OCI-LY3 (cell line): ENCODE measurements at regions not wholly inside any gene's neighbourhood (a gene's known extent, or its start where the extent isn't known, plus 50 kb on each side); places are given as distances from the start of the nearest gene placed in this dataset.

Experiments used
- H2AFZ ChIP-seq: fragments of 200-600, 300-600 bp; shearing (Covaris generic); 2 replicates; pipeline ENCODE4 v1.6.0; 2014; ENCODE audit warnings: antibody characterized with exemption, low read depth, low read length
- H3K27ac ChIP-seq: fragments of 200-600, 300-600 bp; sonication (generic); 2 replicates; pipeline ENCODE4 v1.5.1; 2014; ENCODE audit warnings: mild to moderate bottlenecking, low read length, moderate library complexity, mixed read lengths
- H3K27me3 ChIP-seq: fragments of 200-600, 300-600 bp; sonication (generic); 2 replicates; pipeline ENCODE4 v1.6.1; 2014; ENCODE audit warnings: low read depth, low read length, mixed read lengths
- H3K36me3 ChIP-seq: fragments of 200-600, 300-600 bp; sonication (generic); replicated peaks from 2 replicates; pipeline ENCODE3; 2014; ENCODE audit warnings: low read depth, low read length, mixed read lengths
- H3K4me1 ChIP-seq: fragments of 300-600, 200-600 bp; sonication (generic); 2 replicates; pipeline ENCODE4 v1.6.1; 2014; ENCODE audit warnings: low read length, mixed read lengths
- H3K4me2 ChIP-seq: fragments of 200-600, 300-600 bp; sonication (generic); 2 replicates; pipeline ENCODE4 v1.6.1; 2014; ENCODE audit warnings: low read length, mixed read lengths
- H3K4me3 ChIP-seq: fragments of 300-600, 200-600 bp; sonication (generic); 2 replicates; pipeline ENCODE4 v1.5.1; 2014; ENCODE audit warnings: antibody characterized with exemption, mild to moderate bottlenecking, low read length, moderate library complexity
- H3K79me2 ChIP-seq: fragments of 300-600, 200-600 bp; shearing (Covaris generic); 2 replicates; pipeline ENCODE4 v1.6.1; 2014; ENCODE audit warnings: mild to moderate bottlenecking, low read length, mixed read lengths
- H3K9ac ChIP-seq: fragments of 300-600, 200-600 bp; shearing (Covaris generic); 2 replicates; pipeline ENCODE4 v1.6.0; 2014; ENCODE audit warnings: mild to moderate bottlenecking, low read length, moderate library complexity
- H3K9me3 ChIP-seq: fragments of 200-600, 300-600 bp; shearing (Covaris generic); 2 replicates; pipeline ENCODE4 v1.6.1; 2014; ENCODE audit warnings: low read length, mixed read lengths; ENCODE audit not compliant: insufficient read depth
- H4K20me1 ChIP-seq: fragments of 200-600, 300-600 bp; sonication (generic); 2 replicates; pipeline ENCODE4 v1.6.1; 2016; ENCODE audit warnings: low read length, mixed read lengths; ENCODE audit not compliant: insufficient read depth
- CTCF ChIP-seq: fragments of 200-600, 300-600 bp; sonication (generic); IDR thresholded peaks from 2 replicates; pipeline ENCODE4 v1.5.1; 2014; ENCODE audit warnings: antibody characterized with exemption, low read length, low read depth
- EZH2phosphoT487 ChIP-seq: fragments of 200-600 bp; shearing (Covaris generic); IDR thresholded peaks from 2 replicates; pipeline ENCODE4 v1.6.1; 2018; ENCODE audit warnings: antibody characterized with exemption, mixed run types, low read depth

- no peaks in the 10 kb centered on the region for H3K36me3 ChIP-seq
- H3K4me1 ChIP-seq, result no peaks in the 10 kb centered on the region
- H3K9ac ChIP-seq, result no peak overlapping the region
- no peak for TF ChIP-seq EZH2phosphoT487
- no peak for TF ChIP-seq CTCF
- 0 out of 2 replicates have a peak, but pooled peaks cover 7% of the 10 kb centered on the region for H3K27me3 ChIP-seq
- H3K9me3 ChIP-seq, result no peaks in the 10 kb centered on the region
- H3K4me2 ChIP-seq, result no peak overlapping the region
- H4K20me1 ChIP-seq, result no peaks in the 10 kb centered on the region
- no peaks in the 10 kb centered on the region for H3K79me2 ChIP-seq
- H3K4me3 ChIP-seq, result no peak overlapping the region
- no peak overlapping the region for H2AFZ ChIP-seq
- H3K27ac ChIP-seq, result no peak overlapping the region
Measured at GRCh38 chr3:18774319-18775088, 349.4 kb upstream of the SATB1 start.

- Histone ChIP-seq H2AFZ (no peak overlapping the region), H3K4me2 (no peak overlapping the region), H3K27me3 (0 out of 2 replicates have a peak, but pooled peaks cover 7% of the 10 kb centered on the region), H3K9ac (no peak overlapping the region), H4K20me1 (no peaks in the 10 kb centered on the region), H3K4me3 (no peak overlapping the region), H3K79me2 (no peaks in the 10 kb centered on the region), H3K9me3 (no peaks in the 10 kb centered on the region), H3K4me1 (no peaks in the 10 kb centered on the region), H3K36me3 (no peaks in the 10 kb centered on the region), H3K27ac (no peak overlapping the region)
- TF ChIP-seq EZH2phosphoT487, result no peak
- TF ChIP-seq CTCF, result no peak
Measured at GRCh38 chr3:18772699-18773305, 347.7 kb upstream of the SATB1 start.

GRCh38 chr3:18771931-18772330 is 346.8 kb upstream of the SATB1 start:
- Histone ChIP-seq H3K9me3 (no peaks in the 10 kb centered on the region), H3K4me2 (no peak overlapping the region), H3K4me1 (no peaks in the 10 kb centered on the region), H3K27ac (no peak overlapping the region), H3K4me3 (no peak overlapping the region), H3K36me3 (no peaks in the 10 kb centered on the region), H3K79me2 (no peaks in the 10 kb centered on the region), H3K9ac (no peak overlapping the region), H2AFZ (no peak overlapping the region), H3K27me3 (0 out of 2 replicates have a peak, but pooled peaks cover 7% of the 10 kb centered on the region), H4K20me1 (no peaks in the 10 kb centered on the region)
- no peak for TF ChIP-seq EZH2phosphoT487
- TF ChIP-seq CTCF, result no peak

- Histone ChIP-seq H4K20me1 (no peaks in the 10 kb centered on the region), H2AFZ (no peak overlapping the region), H3K4me3 (no peak overlapping the region), H3K4me1 (no peaks in the 10 kb centered on the region), H3K4me2 (no peak overlapping the region), H3K79me2 (no peaks in the 10 kb centered on the region), H3K27ac (no peak overlapping the region), H3K27me3 (0 out of 2 replicates have a peak, but pooled peaks cover 7% of the 10 kb centered on the region), H3K9me3 (no peaks in the 10 kb centered on the region), H3K36me3 (no peaks in the 10 kb centered on the region), H3K9ac (no peak overlapping the region)
- TF ChIP-seq EZH2phosphoT487 (no peak), CTCF (no peak)
Measured at GRCh38 chr3:18770800-18771199, 345.7 kb upstream of the SATB1 start.
